ENCODE measurements at regions not wholly inside any gene's neighbourhood (a gene's known extent, or its start where the extent isn't known, plus 50 kb on each side); places are given as distances from the start of the nearest gene placed in this dataset.

- TF ChIP-seq CTCF (conservative IDR thresholded peaks at IDR 0.05): peak; percentile 49
- no peak for TF ChIP-seq ZFX (IDR thresholded peaks at IDR 0.05)
Observed at GRCh38 chr11:122360875-122361274, 244.9 kb upstream of the BLID start.

All from C4-2B (cell line).